Left renal pelvis (tissue), 4 donors: ENCODE measurements at regions not wholly inside any gene's neighbourhood (a gene's known extent, or its start where the extent isn't known, plus 50 kb on each side); places are given as distances from the start of the nearest gene placed in this dataset.
"Not testable (repeated sequence)": the region's sequence is repeated elsewhere in the genome, so short reads cannot be mapped to it uniquely, and the experiment has no call there.

Source experiments
- DNase-seq, 4 donors: peaks; one replicate each; pipeline ENCODE4 v3.0.0-alpha.2; 2013; ENCODE audit warnings: low read depth in 4 of 4, low spot score in 3 of 4

DNA sequence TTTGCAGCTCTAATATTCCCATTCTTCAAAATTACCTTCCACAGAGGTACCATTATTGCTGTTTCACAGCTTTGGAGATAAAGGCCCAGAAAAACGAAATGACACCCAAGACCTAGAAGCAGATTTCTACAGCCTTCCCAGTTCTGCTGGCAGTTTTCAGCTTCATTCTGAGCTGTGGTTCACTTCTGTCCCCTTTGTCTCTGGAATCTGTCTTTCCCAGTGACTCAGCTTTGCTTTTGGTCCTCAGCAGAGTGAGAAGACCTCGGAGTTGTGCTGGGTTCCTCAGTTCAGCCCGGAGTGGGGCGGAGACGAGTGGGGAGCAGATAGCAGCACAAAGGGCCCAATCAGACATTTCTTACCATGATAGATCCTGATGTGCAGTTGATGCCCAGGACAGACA, 180.7 kb upstream of the CXCR4 start:
- no peak for DNase-seq

GRCh38 chr2:136297994-136298393, 180.0 kb upstream of the CXCR4 start:
- DNase-seq: no peak

- no peak for DNase-seq
These were observed 179.4 kb upstream of the CXCR4 start for GRCh38 chr2:136297312-136297711.

GRCh38 chr2:136295168-136295567, 177.2 kb upstream of the CXCR4 start:
- no peak for DNase-seq

GRCh38 chr2:136291871-136292270, 173.9 kb upstream of the CXCR4 start:
- no peak for DNase-seq

GRCh38 chr2:136290326-136290725, 172.4 kb upstream of the CXCR4 start:
- DNase-seq: no peak

GRCh38 chr2:136288249-136288648, 170.3 kb upstream of the CXCR4 start:
- no peak for DNase-seq

DNA sequence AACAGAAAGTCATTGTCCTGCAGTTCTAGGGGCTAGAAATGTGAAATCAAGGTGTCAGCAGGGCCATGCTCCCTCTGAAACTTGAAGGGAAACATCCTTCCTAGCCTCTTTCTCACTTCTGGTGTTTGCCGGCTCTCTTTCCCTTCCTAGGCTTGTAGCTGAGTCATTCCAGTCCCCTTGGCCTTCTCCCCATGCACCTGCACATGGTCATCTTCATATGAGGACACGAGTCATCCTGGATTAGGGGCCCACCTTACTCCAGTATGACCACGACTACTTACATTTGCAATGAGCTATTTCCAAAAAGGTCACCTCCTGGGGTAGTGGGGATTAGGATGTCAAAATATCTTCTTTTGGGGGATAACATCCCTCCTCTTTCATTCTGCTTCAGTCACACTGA, 168.5 kb upstream of the CXCR4 start:
- DNase-seq: no peak

GRCh38 chr2:136284226-136285119, 166.5 kb upstream of the CXCR4 start:
- no peak for DNase-seq

DNA sequence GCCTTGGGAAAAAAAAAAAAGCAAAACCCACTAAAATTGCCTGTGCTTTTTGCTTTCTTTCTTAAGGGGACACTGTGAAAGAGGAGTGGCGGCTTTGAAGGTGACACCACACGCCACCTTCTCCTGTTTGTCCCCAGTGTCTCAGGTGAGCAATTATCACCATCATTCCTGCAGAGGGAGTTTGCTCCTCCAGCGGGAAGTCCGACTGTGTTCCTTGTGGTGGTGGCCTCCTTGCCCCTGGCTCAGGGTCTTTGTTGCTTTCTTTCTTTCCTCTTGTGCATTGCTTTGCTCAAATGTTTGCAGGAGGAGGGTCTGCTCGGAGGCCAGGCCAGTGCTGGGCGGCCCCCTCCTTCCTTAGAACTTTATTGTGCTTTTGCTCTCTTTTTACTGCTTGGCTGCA, 164.3 kb upstream of the CXCR4 start:
- DNase-seq: no peak

- DNase-seq: no peak
These were observed 163.5 kb upstream of the CXCR4 start for GRCh38 chr2:136281281-136282114.

DNA sequence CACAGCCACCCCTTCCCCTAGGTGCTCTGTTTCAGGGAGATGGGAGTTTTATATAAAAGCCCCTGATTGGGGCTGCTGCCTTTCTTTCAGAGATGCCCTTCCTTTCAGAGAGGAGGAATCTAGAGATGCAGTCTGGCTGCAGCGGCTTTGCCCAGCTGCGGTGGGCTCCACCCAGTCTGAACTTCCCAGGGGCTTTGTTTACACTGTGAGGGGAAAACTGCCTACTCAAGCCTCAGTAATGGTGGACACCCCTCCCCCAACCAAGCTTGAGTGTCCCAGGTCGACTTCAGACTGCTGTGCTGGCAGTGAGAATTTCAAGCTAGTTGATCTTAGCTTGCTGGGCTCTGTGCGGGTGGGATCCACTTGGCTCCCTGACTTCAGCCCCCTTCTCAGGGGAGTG, 148.4 kb upstream of the CXCR4 start:
- not testable (repeated sequence) for DNase-seq

GRCh38 chr2:136259551-136259950, 141.6 kb upstream of the CXCR4 start:
- no peak for DNase-seq

DNA sequence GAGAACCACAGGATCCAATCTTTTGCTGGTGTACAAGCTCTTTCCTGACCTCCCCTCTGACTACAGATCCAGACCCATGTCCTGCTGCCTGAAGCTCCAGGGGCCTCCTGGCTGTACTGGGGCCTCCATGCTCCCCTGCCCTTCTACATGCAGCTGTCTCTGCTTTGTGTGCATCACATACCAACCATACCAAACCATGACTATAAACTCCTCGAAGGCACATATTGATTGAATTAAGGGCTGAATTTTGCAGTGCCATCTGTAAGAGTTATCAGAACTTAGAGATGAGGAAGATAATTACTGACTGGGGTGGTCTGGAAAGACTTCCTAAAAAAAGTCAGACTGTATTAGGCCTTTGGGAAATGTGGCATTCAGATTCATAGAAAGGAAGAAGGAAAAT, 139.9 kb upstream of the CXCR4 start:
- DNase-seq: no peak

DNA sequence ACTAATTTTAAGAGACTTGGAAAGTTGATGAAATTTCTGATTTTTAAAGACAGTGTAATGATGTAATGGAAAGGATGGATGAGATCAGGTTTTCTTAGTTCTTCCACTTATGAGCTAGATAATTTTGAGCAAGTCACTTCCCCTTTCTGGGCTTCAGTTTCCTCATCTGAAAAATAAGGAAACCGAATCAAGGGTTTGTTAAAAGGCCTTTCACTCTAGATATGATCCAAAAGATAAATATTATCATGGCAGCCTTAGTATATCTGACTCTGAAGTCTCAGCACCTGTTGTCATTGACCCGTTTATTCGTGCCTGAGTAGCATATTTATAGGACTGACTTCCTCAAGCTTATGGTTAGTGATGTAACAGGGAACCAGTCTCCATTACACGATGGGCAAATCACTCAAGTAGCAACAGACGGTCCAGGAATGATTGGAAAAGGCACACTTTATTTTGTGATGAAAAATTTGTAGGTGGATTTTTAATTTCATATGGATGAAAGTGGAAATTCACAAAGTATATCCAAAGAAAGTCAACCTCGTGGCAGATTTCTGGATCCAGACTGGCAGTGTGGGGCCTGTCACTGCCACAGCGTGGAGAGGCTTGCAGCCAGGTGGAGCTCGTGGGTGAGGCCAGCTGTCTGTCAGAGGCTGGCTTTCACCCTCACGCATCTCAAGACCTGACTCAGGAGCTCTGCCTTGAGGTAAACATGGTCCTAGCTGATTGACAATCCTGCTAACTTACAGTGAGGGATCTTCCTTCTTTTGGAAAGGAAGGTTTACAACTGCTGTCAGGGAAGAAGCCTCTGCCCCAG, 137.9 kb upstream of the CXCR4 start:
- DNase-seq: no peak

DNA sequence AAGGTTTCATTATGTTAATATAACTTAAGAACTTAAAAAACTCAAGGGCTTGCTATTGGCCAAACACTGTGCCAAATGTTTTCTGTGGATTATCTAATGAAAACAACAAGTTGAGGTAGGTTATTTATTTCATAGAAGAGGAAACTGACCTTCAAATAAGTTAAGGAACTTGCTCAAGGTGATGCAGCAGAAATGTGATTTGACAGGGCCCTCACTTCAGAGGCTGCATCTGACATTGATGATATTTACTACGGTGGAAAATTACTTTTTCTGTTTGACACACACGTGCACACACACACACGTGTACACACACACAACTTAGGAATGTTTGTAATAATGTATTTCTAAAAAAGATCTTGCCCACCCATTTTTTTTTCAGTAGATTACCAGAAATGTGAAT, 137.2 kb upstream of the CXCR4 start:
- DNase-seq: no peak

GRCh38 chr2:136254681-136255080, 136.7 kb upstream of the CXCR4 start:
- DNase-seq: no peak

GRCh38 chr2:136253288-136254004, 135.5 kb upstream of the CXCR4 start:
- DNase-seq: no peak

GRCh38 chr2:136251885-136252585, 134.1 kb upstream of the CXCR4 start:
- DNase-seq: no peak
